K562 (cell line): ENCODE measurements at regions not wholly inside any gene's neighbourhood (a gene's known extent, or its start where the extent isn't known, plus 50 kb on each side); places are given as distances from the start of the nearest gene placed in this dataset.
A peak's percentile ranks its signal among the peaks of the same experiment; 100 is the strongest.

ENCODE experiments used
- ATF1 ChIP-seq, 2 experiments: fragments of 450-650 bp in 1 of 2; IDR thresholded peaks; 2 replicates each; pipeline ENCODE4 v1.6.1; 2016; ENCODE audit warnings: missing compliant biosample characterization in 1 of 2, missing genetic modification characterization in 1 of 2
- CBX2 ChIP-seq: fragments of 200-600 bp; sonication (generic); IDR thresholded peaks from one replicate; pipeline ENCODE4 v1.6.1; 2012; ENCODE audit warnings: mild to moderate bottlenecking, low read length, inconsistent platforms; ENCODE audit not compliant: insufficient read depth, poor library complexity, severe bottlenecking
- CSDE1 ChIP-seq, 2 experiments: fragments of 450-650 bp; IDR thresholded peaks; 2 replicates each; pipeline ENCODE4 v1.6.1; 2016; ENCODE audit warnings: mild to moderate bottlenecking in 1 of 2
- ETV5 ChIP-seq: sonication (generic); formaldehyde crosslinking; IDR thresholded peaks from 2 replicates; pipeline ENCODE4 v1.4.0; 2020; ENCODE audit warnings: low read depth, mild to moderate bottlenecking, missing genetic modification reagents
- FOXM1 ChIP-seq, 2 experiments: fragments of 450-650 bp in 1 of 2; sonication (generic) in 1 of 2; formaldehyde crosslinking in 1 of 2; IDR thresholded peaks; 2 replicates each; pipeline versions ENCODE4 v1.6.1 to v1.9.0; 2017 to 2022; ENCODE audit warnings: low read depth in 2 of 2, mild to moderate bottlenecking in 2 of 2, missing genetic modification reagents in 1 of 2, moderate library complexity in 1 of 2
- KLF10 ChIP-seq: fragments of 250-450 bp; sonication (Bioruptor Pico); IDR thresholded peaks from 2 replicates; pipeline ENCODE4 v1.6.1; 2021; ENCODE audit warnings: matching md5 sums
- KLF16 ChIP-seq: IDR thresholded peaks from 2 replicates; pipeline ENCODE4 v1.6.1; 2016; ENCODE audit warnings: antibody characterized with exemption
- MAZ ChIP-seq, 2 experiments: fragments of 450-650 bp in 1 of 2; sonication (generic) in 1 of 2; formaldehyde crosslinking; IDR thresholded peaks in 1 of 2; conservative IDR thresholded peaks in 1 of 2; 2 replicates each; pipeline versions ENCODE4 v1.4.0 to v1.5.0; 2020; ENCODE audit warnings: mild to moderate bottlenecking in 1 of 2, missing genetic modification reagents in 1 of 2
- MEF2D ChIP-seq: conservative IDR thresholded peaks from 2 replicates; pipeline ENCODE4 v1.6.1; 2016; ENCODE audit warnings: low read depth, missing genetic modification characterization, missing compliant biosample characterization
- MTA2 ChIP-seq: fragments of 450-650 bp; IDR thresholded peaks from 2 replicates; pipeline ENCODE4 v1.6.1; 2016; ENCODE audit warnings: low read depth
- MXI1 ChIP-seq: IDR thresholded peaks from 2 replicates; pipeline ENCODE4 v1.6.1; 2011; ENCODE audit warnings: low read depth, mild to moderate bottlenecking, improper control_type of control experiment, low read length
- MYBL2 ChIP-seq, 2 experiments: fragments of 450-650 bp in 1 of 2; sonication (generic) in 1 of 2; formaldehyde crosslinking in 1 of 2; IDR thresholded peaks; 2 replicates each; pipeline versions ENCODE4 v1.6.1 to v1.8.1; 2017 to 2022; ENCODE audit warnings: borderline replicate concordance in 1 of 2, inconsistent platforms in 1 of 2, low read depth in 1 of 2, mild to moderate bottlenecking in 1 of 2, missing genetic modification reagents in 1 of 2, moderate library complexity in 1 of 2
- NEUROD1 ChIP-seq: fragments of 150-350 bp; IDR thresholded peaks from 2 replicates; pipeline ENCODE4 v1.6.1; 2014; ENCODE audit warnings: borderline replicate concordance, low read length, low read depth; ENCODE audit not compliant: partially characterized antibody
- NFIX ChIP-seq: fragments of 250-450 bp; sonication (Bioruptor Pico); IDR thresholded peaks from 2 replicates; pipeline ENCODE4 v1.4.0; 2020; ENCODE audit warnings: low read depth, mild to moderate bottlenecking, moderate library complexity
- PHF20 ChIP-seq: fragments of 450-650 bp; IDR thresholded peaks from 2 replicates; pipeline ENCODE4 v1.6.1; 2018; ENCODE audit not compliant: partially characterized antibody
- POLR2B ChIP-seq: fragments of 450-650 bp; IDR thresholded peaks from 2 replicates; pipeline ENCODE4 v1.6.1; 2018; ENCODE audit warnings: low read depth; ENCODE audit not compliant: partially characterized antibody
- POLR2G ChIP-seq: fragments of 200-400 bp; formaldehyde crosslinking; IDR thresholded peaks from 2 replicates; pipeline ENCODE4 v1.6.1; 2017; ENCODE audit warnings: low read depth, mild to moderate bottlenecking, antibody characterized with exemption, low read length, moderate library complexity
- PTBP1 ChIP-seq: fragments of 200-400 bp; formaldehyde crosslinking; IDR thresholded peaks from 2 replicates; pipeline ENCODE4 v1.6.1; 2017; ENCODE audit warnings: low read depth, low read length
- ZKSCAN8 ChIP-seq: fragments of 200-800 bp; sonication (Bioruptor generic); IDR thresholded peaks from 2 replicates; pipeline ENCODE4 v1.6.1; 2016; ENCODE audit warnings: missing genetic modification characterization, missing compliant biosample characterization
- ZNF212 ChIP-seq: fragments of 450-650 bp; formaldehyde crosslinking; IDR thresholded peaks from 2 replicates; pipeline ENCODE4 v1.4.0; 2020; ENCODE audit warnings: mild to moderate bottlenecking
- TF ChIP-seq, protein P1 (sequence below): sonication (generic); formaldehyde crosslinking; IDR thresholded peaks from 2 replicates; pipeline ENCODE4 v1.8.1; 2023; ENCODE audit warnings: mild to moderate bottlenecking, missing genetic modification reagents
- TF ChIP-seq, protein P2 (sequence below): IDR thresholded peaks from 2 replicates; pipeline ENCODE4 v1.6.1; 2012; ENCODE audit warnings: low read depth, low read length, improper control_type of control experiment, borderline replicate concordance
- TF ChIP-seq, protein P3 (sequence below): fragments of 450-650 bp; formaldehyde crosslinking; IDR thresholded peaks from 2 replicates; pipeline ENCODE4 v1.4.0; 2020; ENCODE audit warnings: mild to moderate bottlenecking, moderate library complexity

DNA sequence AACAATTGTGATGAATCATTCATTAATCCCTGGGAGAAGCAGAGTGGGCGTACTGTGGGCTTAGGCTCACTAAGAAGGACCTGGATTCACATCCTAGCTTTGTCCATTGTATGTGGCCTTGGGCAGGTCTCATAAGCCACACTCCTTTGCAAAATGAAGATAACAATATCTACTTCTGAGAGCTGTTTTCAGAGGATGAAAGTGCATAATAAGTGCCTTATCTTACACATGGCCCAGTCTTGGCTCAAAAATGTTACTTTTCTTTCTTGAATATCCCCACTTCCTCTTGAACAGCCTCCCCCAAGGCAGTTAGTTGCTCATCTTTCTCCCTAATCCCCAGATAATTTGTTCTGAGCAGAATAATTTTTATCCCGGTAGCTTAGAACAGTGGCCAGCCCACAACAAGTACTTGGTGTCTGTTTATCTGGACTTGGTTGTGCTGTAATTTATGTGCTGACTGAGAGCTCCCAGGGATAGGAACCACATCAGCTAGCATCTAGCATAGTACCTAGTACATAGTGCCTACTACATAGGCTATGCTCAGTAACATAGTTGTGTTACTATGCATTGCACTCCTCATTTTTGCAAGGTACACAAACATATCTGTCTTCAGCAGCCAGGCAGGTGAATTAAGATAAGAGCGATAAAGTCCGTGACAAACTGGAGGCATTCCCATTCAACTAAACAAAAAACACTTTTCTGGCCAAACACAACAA is 61.7 kb upstream of the NUDT4 start (continued):
- TF ChIP-seq POLR2B, result peak; percentile 16
- TF ChIP-seq CBX2, result no peak
- TF ChIP-seq, protein P1, sequence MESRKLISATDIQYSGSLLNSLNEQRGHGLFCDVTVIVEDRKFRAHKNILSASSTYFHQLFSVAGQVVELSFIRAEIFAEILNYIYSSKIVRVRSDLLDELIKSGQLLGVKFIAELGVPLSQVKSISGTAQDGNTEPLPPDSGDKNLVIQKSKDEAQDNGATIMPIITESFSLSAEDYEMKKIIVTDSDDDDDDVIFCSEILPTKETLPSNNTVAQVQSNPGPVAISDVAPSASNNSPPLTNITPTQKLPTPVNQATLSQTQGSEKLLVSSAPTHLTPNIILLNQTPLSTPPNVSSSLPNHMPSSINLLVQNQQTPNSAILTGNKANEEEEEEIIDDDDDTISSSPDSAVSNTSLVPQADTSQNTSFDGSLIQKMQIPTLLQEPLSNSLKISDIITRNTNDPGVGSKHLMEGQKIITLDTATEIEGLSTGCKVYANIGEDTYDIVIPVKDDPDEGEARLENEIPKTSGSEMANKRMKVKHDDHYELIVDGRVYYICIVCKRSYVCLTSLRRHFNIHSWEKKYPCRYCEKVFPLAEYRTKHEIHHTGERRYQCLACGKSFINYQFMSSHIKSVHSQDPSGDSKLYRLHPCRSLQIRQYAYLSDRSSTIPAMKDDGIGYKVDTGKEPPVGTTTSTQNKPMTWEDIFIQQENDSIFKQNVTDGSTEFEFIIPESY, result peak; percentile 14
- peak; percentile 73 for TF ChIP-seq NEUROD1
- TF ChIP-seq, protein P2, sequence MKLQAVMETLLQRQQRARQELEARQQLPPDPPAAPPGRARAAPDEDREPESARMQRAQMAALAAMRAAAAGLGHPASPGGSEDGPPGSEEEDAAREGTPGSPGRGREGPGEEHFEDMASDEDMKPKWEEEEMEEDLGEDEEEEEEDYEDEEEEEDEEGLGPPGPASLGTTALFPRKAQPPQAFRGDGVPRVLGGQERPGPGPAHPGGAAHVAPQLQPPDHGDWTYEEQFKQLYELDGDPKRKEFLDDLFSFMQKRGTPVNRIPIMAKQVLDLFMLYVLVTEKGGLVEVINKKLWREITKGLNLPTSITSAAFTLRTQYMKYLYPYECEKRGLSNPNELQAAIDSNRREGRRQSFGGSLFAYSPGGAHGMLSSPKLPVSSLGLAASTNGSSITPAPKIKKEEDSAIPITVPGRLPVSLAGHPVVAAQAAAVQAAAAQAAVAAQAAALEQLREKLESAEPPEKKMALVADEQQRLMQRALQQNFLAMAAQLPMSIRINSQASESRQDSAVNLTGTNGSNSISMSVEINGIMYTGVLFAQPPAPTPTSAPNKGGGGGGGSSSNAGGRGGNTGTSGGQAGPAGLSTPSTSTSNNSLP, result peak; percentile 91
- TF ChIP-seq MXI1, result peak; percentile 56; the same call in 1 of the 2 replicates
- no peak for TF ChIP-seq MYBL2 (IDR thresholded peaks at IDR 0.05; ENCODE audit: low read depth)
- TF ChIP-seq MYBL2 (CRISPR knock-in tag; IDR thresholded peaks at IDR 0.05; ENCODE audit: borderline replicate concordance), result no peak
- peak; percentile 92 for TF ChIP-seq MTA2
- TF ChIP-seq ATF1 (CRISPR knock-in tag; IDR thresholded peaks at IDR 0.05), result no peak
- peak; percentile 70 for TF ChIP-seq ATF1 (tag; IDR thresholded peaks at IDR 0.05)
- TF ChIP-seq CSDE1 (IDR thresholded peaks at IDR 0.05), result no peak
- TF ChIP-seq KLF16, result peak; percentile 95
- TF ChIP-seq PTBP1, result no peak
- peak; percentile 84; the same call in 1 of the 2 replicates for TF ChIP-seq ETV5 (CRISPR knock-in tag)
- TF ChIP-seq FOXM1 (IDR thresholded peaks at IDR 0.05; ENCODE audit: low read depth), result peak; percentile 86
- TF ChIP-seq FOXM1 (CRISPR knock-in tag; IDR thresholded peaks at IDR 0.05; ENCODE audit: low read depth), result no peak
- TF ChIP-seq POLR2G, result 0 out of 2 replicates have a peak, but pooled peaks have one; percentile 9
- TF ChIP-seq ZKSCAN8 (CRISPR knock-in tag), result 0 out of 2 replicates have a peak, but pooled peaks have one; percentile 59
- no peak for TF ChIP-seq KLF10 (CRISPR knock-in tag)
- TF ChIP-seq, protein P3, sequence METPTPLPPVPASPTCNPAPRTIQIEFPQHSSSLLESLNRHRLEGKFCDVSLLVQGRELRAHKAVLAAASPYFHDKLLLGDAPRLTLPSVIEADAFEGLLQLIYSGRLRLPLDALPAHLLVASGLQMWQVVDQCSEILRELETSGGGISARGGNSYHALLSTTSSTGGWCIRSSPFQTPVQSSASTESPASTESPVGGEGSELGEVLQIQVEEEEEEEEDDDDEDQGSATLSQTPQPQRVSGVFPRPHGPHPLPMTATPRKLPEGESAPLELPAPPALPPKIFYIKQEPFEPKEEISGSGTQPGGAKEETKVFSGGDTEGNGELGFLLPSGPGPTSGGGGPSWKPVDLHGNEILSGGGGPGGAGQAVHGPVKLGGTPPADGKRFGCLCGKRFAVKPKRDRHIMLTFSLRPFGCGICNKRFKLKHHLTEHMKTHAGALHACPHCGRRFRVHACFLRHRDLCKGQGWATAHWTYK, result 0 out of 2 replicates have a peak, but pooled peaks have one; percentile 62
- peak; percentile 76; the same call in 1 of the 2 replicates for TF ChIP-seq MEF2D (tag)
- no peak for TF ChIP-seq NFIX (CRISPR knock-in tag)
- TF ChIP-seq MAZ (CRISPR knock-in tag; conservative IDR thresholded peaks at IDR 0.05 in 1 of 2, IDR thresholded peaks at IDR 0.05 in 1 of 2), result 0 out of 4 replicates have a peak, but pooled peaks of 1 of the 2 experiments have one; percentile 24
- no peak for TF ChIP-seq PHF20
- TF ChIP-seq ZNF212, result no peak
